Keratinocyte (primary cell): ENCODE measurements at regions not wholly inside any gene's neighbourhood (a gene's known extent, or its start where the extent isn't known, plus 50 kb on each side); places are given as distances from the start of the nearest gene placed in this dataset.

ENCODE experiments used
- CTCF ChIP-seq, 3 experiments: IDR thresholded peaks in 1 of 3; conservative IDR thresholded peaks in 1 of 3; optimal IDR thresholded peaks in 1 of 3; 2 replicates in 2 of 3; 3 replicates in 1 of 3; pipeline versions ENCODE3 to v1.5.1; 2011; ENCODE audit warnings: low read length in 3 of 3, mild to moderate bottlenecking in 3 of 3, moderate library complexity in 2 of 3, control low read depth in 1 of 3, inconsistent platforms in 1 of 3; ENCODE audit not compliant: insufficient read depth in 2 of 3; ENCODE audit errors: extremely low read depth in 1 of 3
- EZH2 ChIP-seq: IDR thresholded peaks from one replicate; pipeline ENCODE4 v1.6.1; 2012; ENCODE audit warnings: inconsistent platforms, mild to moderate bottlenecking, low read length, moderate library complexity

GRCh38 chr4:125115476-125115875, 199.3 kb upstream of the FAT4 start:
- no peak for TF ChIP-seq CTCF (optimal IDR thresholded peaks at IDR 0.05 in 1 of 3, IDR thresholded peaks at IDR 0.05 in 1 of 3, conservative IDR thresholded peaks at IDR 0.05 in 1 of 3; ENCODE audit: extremely low read depth in 1 of 3, insufficient read depth in 2 of 3, low read length in 3 of 3)
- TF ChIP-seq EZH2 = no peak
